Spleen (tissue), 11 donors: ENCODE measurements at regions not wholly inside any gene's neighbourhood (a gene's known extent, or its start where the extent isn't known, plus 50 kb on each side); places are given as distances from the start of the nearest gene placed in this dataset.

ENCODE experiments used
- DNase-seq: peaks from one replicate; pipeline ENCODE4 v3.0.0-alpha.2; 2020
- H3K27ac ChIP-seq, 8 donors: fragments of 200-600 bp; sonication (generic) in 7 of 8; 1 replicate in 4 of 8; 2 replicates in 4 of 8; pipeline versions ENCODE4 v1.5.0 to v1.8.0; 2016 to 2021; ENCODE audit warnings: inconsistent platforms in 4 of 8, mild to moderate bottlenecking in 4 of 8, moderate library complexity in 1 of 8
- H3K27me3 ChIP-seq, 7 donors: fragments of 200-600 bp; sonication (generic) in 6 of 7; replicated peaks in 1 of 7; 1 replicate in 4 of 7; 2 replicates in 3 of 7; pipeline versions ENCODE4 v1.5.0 to v1.8.0; 2016 to 2021; ENCODE audit warnings: inconsistent platforms in 3 of 7, mild to moderate bottlenecking in 1 of 7
- H3K36me3 ChIP-seq, 6 donors: fragments of 200-600 bp; sonication (generic) in 5 of 6; 1 replicate in 4 of 6; 2 replicates in 2 of 6; pipeline versions ENCODE4 v1.5.0 to v1.8.0; 2016 to 2021; ENCODE audit warnings: inconsistent platforms in 2 of 6
- H3K4me1 ChIP-seq, 6 donors: fragments of 200-600 bp; sonication (generic) in 5 of 6; 1 replicate in 3 of 6; 2 replicates in 3 of 6; pipeline versions ENCODE4 v1.5.0 to v1.8.0; 2016 to 2021; ENCODE audit warnings: inconsistent platforms in 3 of 6
- H3K4me3 ChIP-seq, 8 donors: fragments of 200-600 bp; sonication (generic) in 7 of 8; 1 replicate in 4 of 8; 2 replicates in 4 of 8; pipeline versions ENCODE4 v1.5.0 to v1.8.0; 2016 to 2021; ENCODE audit warnings: inconsistent platforms in 4 of 8, mild to moderate bottlenecking in 4 of 8, moderate library complexity in 2 of 8
- H3K9me3 ChIP-seq, 8 donors: fragments of 200-600 bp; sonication (generic) in 7 of 8; 1 replicate in 4 of 8; 2 replicates in 4 of 8; pipeline versions ENCODE4 v1.5.0 to v1.8.0; 2016 to 2021; ENCODE audit warnings: inconsistent platforms in 4 of 8
- CTCF ChIP-seq, 11 experiments: fragments of 200-600 bp in 7 of 11; fragments of 450-650 bp in 4 of 11; sonication (generic) in 4 of 11; IDR thresholded peaks in 8 of 11; conservative IDR thresholded peaks in 3 of 11; 1 replicate in 7 of 11; 2 replicates in 4 of 11; pipeline versions ENCODE4 v1.4.0 to v1.8.0; 2016 to 2021; ENCODE audit warnings: antibody characterized with exemption in 11 of 11, inconsistent platforms in 4 of 11, mild to moderate bottlenecking in 1 of 11
- POLR2A ChIP-seq, 3 donors: fragments of 450-650 bp; IDR thresholded peaks; one replicate each; pipeline ENCODE4 v1.5.1; 2017; ENCODE audit warnings: antibody characterized with exemption in 3 of 3, mild to moderate bottlenecking in 1 of 3
- POLR2AphosphoS5 ChIP-seq, 3 donors: sonication (generic); formaldehyde crosslinking; IDR thresholded peaks; one replicate each; pipeline ENCODE4 v1.5.1; 2017; ENCODE audit warnings: antibody characterized with exemption in 3 of 3
- WGBS, 5 donors: extraction: QIAGEN DNeasy Blood & Tissue Kit in 3 of 5; methylation state at CpG; one replicate each; pipeline versions ENCODE4 v1.1.5 to v1.1.7; 2013 to 2018; 5-methylcytosine and 5-hydroxymethylcytosine counted together
- intact Hi-C: fragments of 100-400 bp; cut with DNase I; formaldehyde crosslinking; loops from one replicate; pipeline ENCODE4 v1.15.0; 2023; ENCODE audit warnings: low total_unique reads
- donor health status: healthy with polysubstance abuse.
- donor health status: DM: no; HTN: no; CAD: no; lungs with moderate emphysema.
- donor health status: DM: no; HTN: no; CAD: no.
- donor health status: Bipolar disorder and iron deficiency.
- donor health status: healthy.
- donor health status: DM: no; HTN: no; CAD: no.
- donor health status: DM: yes; HTN: yes; CAD: no.

GRCh38 chr22:41023299-41023623, 69.1 kb upstream of the EP300 start:
- DNase-seq, result no peak
- H3K9me3 ChIP-seq, result no peaks in the 10 kb centered on the region
- H3K4me1 ChIP-seq, result peaks cover 6 to 36% (median 21%) of the 10 kb centered on the region in 6 donors
- peak overlapping the region in 1 of 8 donors; percentile 68 for H3K4me3 ChIP-seq
- intact Hi-C loops, result loop anchor here (10.0 kb wide), 2 partner anchors 68 to 72 kb away; partner anchors contain the start of genes EP300 and RBX1
- H3K27me3 ChIP-seq, result no peaks in the 10 kb centered on the region
- no peaks in the 10 kb centered on the region for H3K36me3 ChIP-seq
- peak overlapping the region in 7 of 8 donors; percentile 94 to 100 (median 98) for H3K27ac ChIP-seq
- TF ChIP-seq CTCF (IDR thresholded peaks at IDR 0.05 in 8 of 11, conservative IDR thresholded peaks at IDR 0.05 in 3 of 11) (no peak), POLR2AphosphoS5 (IDR thresholded peaks at IDR 0.05) (no peak), POLR2A (IDR thresholded peaks at IDR 0.05) (no peak)
- WGBS, 5 donors, result 91 to 96% (median 95%) methylated on average over 5 of the region's 5 CpGs

- DNase-seq, result no peak
- Histone ChIP-seq H3K27me3 (no peaks in the 10 kb centered on the region), H3K27ac (peak overlapping the region in 3 of 8 donors; percentile 19 to 50 (median 23)), H3K4me1 (peaks cover 0 to 18% (median 0%) of the 10 kb centered on the region in 6 donors), H3K4me3 (no peak overlapping the region), H3K36me3 (no peaks in the 10 kb centered on the region), H3K9me3 (no peaks in the 10 kb centered on the region)
- WGBS, 5 donors, result 59 to 87% (median 79%) methylated on average over 3 of the region's 3 CpGs
- TF ChIP-seq CTCF (IDR thresholded peaks at IDR 0.05 in 8 of 11, conservative IDR thresholded peaks at IDR 0.05 in 3 of 11), result no peak
- TF ChIP-seq POLR2AphosphoS5 (IDR thresholded peaks at IDR 0.05), result no peak
- TF ChIP-seq POLR2A (IDR thresholded peaks at IDR 0.05), result no peak
- intact Hi-C loops, result loop anchor here (10.0 kb wide), 2 partner anchors 66 to 74 kb away; partner anchors contain the start of genes EP300 and RBX1
These were observed 63.6 kb upstream of the EP300 start for GRCh38 chr22:41028841-41029240.

GRCh38 chr22:41030891-41031290, 61.5 kb upstream of the EP300 start:
- TF ChIP-seq CTCF (IDR thresholded peaks at IDR 0.05 in 8 of 11, conservative IDR thresholded peaks at IDR 0.05 in 3 of 11) (no peak), POLR2AphosphoS5 (IDR thresholded peaks at IDR 0.05) (no peak), POLR2A (IDR thresholded peaks at IDR 0.05) (no peak)
- no peak overlapping the region for H3K27ac ChIP-seq
- DNase-seq, result no peak
- H3K4me3 ChIP-seq, result no peak overlapping the region
- peaks cover 0 to 24% (median 1%) of the 10 kb centered on the region in 6 donors for H3K4me1 ChIP-seq
- WGBS, 5 donors, result 87 to 94% (median 87%) methylated on average over 4 of the region's 4 CpGs
- H3K9me3 ChIP-seq, result no peaks in the 10 kb centered on the region
- H3K27me3 ChIP-seq, result no peaks in the 10 kb centered on the region
- no peaks in the 10 kb centered on the region for H3K36me3 ChIP-seq
- intact Hi-C loops, result no loop called here

DNA sequence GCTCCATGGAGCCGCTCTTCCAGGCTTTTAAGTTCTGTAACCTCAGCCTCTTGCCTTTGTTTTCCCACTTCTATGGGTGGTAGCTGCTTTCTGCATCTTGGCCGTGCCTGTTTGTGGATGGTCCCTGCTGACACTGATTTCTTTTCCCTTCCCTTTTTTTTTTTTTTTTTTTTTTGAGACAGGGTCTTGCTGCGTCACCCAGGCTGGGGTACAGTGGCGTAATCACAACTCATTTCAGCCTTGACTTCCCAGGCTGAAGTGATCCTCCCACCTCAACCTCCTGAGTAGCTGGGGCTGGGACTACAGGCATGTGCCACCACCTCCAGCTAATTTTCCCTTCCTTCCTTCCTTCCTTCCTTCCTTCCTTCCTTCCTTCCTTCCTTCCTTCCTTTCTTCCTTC, 57.7 kb upstream of the EP300 start:
- Histone ChIP-seq H3K27me3 (no peaks in the 10 kb centered on the region), H3K27ac (no peak overlapping the region), H3K36me3 (no peaks in the 10 kb centered on the region), H3K4me3 (no peak overlapping the region), H3K4me1 (peaks cover 0 to 17% (median 1%) of the 10 kb centered on the region in 6 donors), H3K9me3 (no peaks in the 10 kb centered on the region)
- TF ChIP-seq CTCF (IDR thresholded peaks at IDR 0.05 in 8 of 11, conservative IDR thresholded peaks at IDR 0.05 in 3 of 11), result no peak
- TF ChIP-seq POLR2AphosphoS5 (IDR thresholded peaks at IDR 0.05), result no peak
- TF ChIP-seq POLR2A (IDR thresholded peaks at IDR 0.05), result no peak
- no peak for DNase-seq
- intact Hi-C loops, result no loop called here
- WGBS, 5 donors, result 47 to 72% (median 57%) methylated on average over 4 of the region's 4 CpGs
